Colonic mucosa (tissue), 4 donors: ENCODE measurements at regions not wholly inside any gene's neighbourhood (a gene's known extent, or its start where the extent isn't known, plus 50 kb on each side); places are given as distances from the start of the nearest gene placed in this dataset.

Source experiments
- DNase-seq: peaks from one replicate; pipeline ENCODE4 v3.0.0-alpha.2; 2020
- H3K27ac ChIP-seq: fragments of 200-600 bp; one replicate; pipeline ENCODE4 v1.8.0; 2021
- H3K27me3 ChIP-seq: fragments of 200-600 bp; one replicate; pipeline ENCODE4 v1.8.0; 2021
- H3K36me3 ChIP-seq: fragments of 200-600 bp; one replicate; pipeline ENCODE4 v1.8.0; 2021
- H3K4me1 ChIP-seq: fragments of 200-600 bp; one replicate; pipeline ENCODE4 v1.8.0; 2021; ENCODE audit warnings: mild to moderate bottlenecking
- H3K4me3 ChIP-seq: fragments of 200-600 bp; one replicate; pipeline ENCODE4 v1.8.0; 2021
- H3K9ac ChIP-seq, 2 donors: one replicate each; pipeline ENCODE4 v1.7.0; 2013; ENCODE audit warnings: control low read depth in 2 of 2, low read depth in 2 of 2, low read length in 2 of 2
- H3K9me3 ChIP-seq: fragments of 200-600 bp; one replicate; pipeline ENCODE4 v1.8.0; 2021
- CTCF ChIP-seq: fragments of 200-600 bp; IDR thresholded peaks from one replicate; pipeline ENCODE4 v1.8.0; 2022; ENCODE audit warnings: antibody characterized with exemption, mild to moderate bottlenecking
- intact Hi-C: fragments of 100-400 bp; cut with DNase I; formaldehyde crosslinking; loops from one replicate; pipeline ENCODE4 v1.14.1; 2022
- donor health status: healthy.
- donor health status: DM: no; HTN: no; CAD: no.
- donor health status: DM: no; HTN: no; CAD: no.

GRCh38 chr1:30508175-30508448, 215.3 kb downstream of the MATN1 start:
- H3K4me1 ChIP-seq, result no peaks in the 10 kb centered on the region
- no peak for DNase-seq
- no peak overlapping the region for H3K4me3 ChIP-seq
- no peak overlapping the region for H3K27ac ChIP-seq
- H3K9ac ChIP-seq, result no peak overlapping the region
- H3K27me3 ChIP-seq, result no peaks in the 10 kb centered on the region
- TF ChIP-seq CTCF, result no peak
- H3K36me3 ChIP-seq, result no peaks in the 10 kb centered on the region
- H3K9me3 ChIP-seq, result no peaks in the 10 kb centered on the region
- intact Hi-C loops, result no loop called here

- DNase-seq, result no peak
- Histone ChIP-seq H3K27ac (no peak overlapping the region), H3K36me3 (no peaks in the 10 kb centered on the region), H3K4me1 (no peaks in the 10 kb centered on the region), H3K9me3 (no peaks in the 10 kb centered on the region), H3K27me3 (no peaks in the 10 kb centered on the region), H3K4me3 (no peak overlapping the region), H3K9ac (no peak overlapping the region)
- intact Hi-C loops, result no loop called here
- no peak for TF ChIP-seq CTCF
Measured at GRCh38 chr1:30507401-30508174, 215.8 kb downstream of the MATN1 start.

- Histone ChIP-seq H3K4me3 (no peak overlapping the region), H3K9ac (no peak overlapping the region), H3K4me1 (no peaks in the 10 kb centered on the region), H3K9me3 (no peaks in the 10 kb centered on the region), H3K36me3 (no peaks in the 10 kb centered on the region), H3K27ac (no peak overlapping the region), H3K27me3 (no peaks in the 10 kb centered on the region)
- DNase-seq, result no peak
- intact Hi-C loops, result no loop called here
- no peak for TF ChIP-seq CTCF
Measured at GRCh38 chr1:30507016-30507312, 216.4 kb downstream of the MATN1 start.

GRCh38 chr1:30506291-30507015, 216.9 kb downstream of the MATN1 start:
- Histone ChIP-seq H3K27ac (no peak overlapping the region), H3K27me3 (no peaks in the 10 kb centered on the region), H3K9me3 (no peaks in the 10 kb centered on the region), H3K36me3 (no peaks in the 10 kb centered on the region), H3K4me1 (no peaks in the 10 kb centered on the region), H3K4me3 (no peak overlapping the region), H3K9ac (no peak overlapping the region)
- intact Hi-C loops, result no loop called here
- DNase-seq, result no peak
- no peak for TF ChIP-seq CTCF

- DNase-seq, result no peak
- Histone ChIP-seq H3K27me3 (no peaks in the 10 kb centered on the region), H3K36me3 (no peaks in the 10 kb centered on the region), H3K4me3 (no peak overlapping the region), H3K9me3 (no peaks in the 10 kb centered on the region), H3K9ac (no peak overlapping the region), H3K4me1 (no peaks in the 10 kb centered on the region), H3K27ac (no peak overlapping the region)
- intact Hi-C loops, result no loop called here
- no peak for TF ChIP-seq CTCF
Measured at GRCh38 chr1:30505853-30506252, 217.5 kb downstream of the MATN1 start.
